Hepatocyte (in vitro differentiated cells): ENCODE measurements at regions not wholly inside any gene's neighbourhood (a gene's known extent, or its start where the extent isn't known, plus 50 kb on each side); places are given as distances from the start of the nearest gene placed in this dataset.

Experiments used
- EZH2 ChIP-seq: fragments of 200-600 bp; sonication (generic); IDR thresholded peaks from 2 replicates; pipeline ENCODE4 v1.6.1; 2016; ENCODE audit warnings: antibody characterized with exemption, mild to moderate bottlenecking, borderline replicate concordance
- EZH2phosphoT487 ChIP-seq: fragments of 200-600 bp; sonication (generic); IDR thresholded peaks from one replicate; pipeline ENCODE4 v1.6.1; 2018; ENCODE audit warnings: antibody characterized with exemption, mild to moderate bottlenecking, low read depth, moderate library complexity; ENCODE audit not compliant: unreplicated experiment, severe bottlenecking
- TF ChIP-seq, protein P1 (sequence below): fragments of 200-600 bp; sonication (generic); IDR thresholded peaks from 2 replicates; pipeline ENCODE4 v1.5.1; 2016; ENCODE audit warnings: antibody characterized with exemption, mild to moderate bottlenecking; ENCODE audit not compliant: poor library complexity

DNA sequence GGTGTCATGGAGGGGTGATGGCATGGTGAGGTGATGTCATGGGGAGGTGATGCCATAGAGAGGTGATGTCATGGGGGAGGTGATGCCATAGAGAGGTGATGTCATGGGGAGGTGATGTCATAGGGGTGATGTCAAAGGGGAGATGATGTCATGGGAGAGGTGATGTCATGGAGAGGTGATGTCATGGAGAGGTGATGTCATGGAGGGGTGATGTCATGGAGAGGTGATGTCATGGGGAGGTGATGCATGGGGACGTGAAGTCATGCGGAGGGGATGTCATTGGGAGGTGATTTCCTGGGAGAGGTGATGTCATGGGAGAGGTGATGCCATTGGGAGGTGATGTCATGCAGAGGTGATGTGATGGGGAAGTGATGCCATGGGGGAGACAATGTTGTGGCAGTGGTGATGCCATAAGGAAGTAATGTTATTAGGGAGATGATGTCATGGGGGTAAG, 92.1 kb upstream of the C1orf174 start:
- TF ChIP-seq, protein P1, sequence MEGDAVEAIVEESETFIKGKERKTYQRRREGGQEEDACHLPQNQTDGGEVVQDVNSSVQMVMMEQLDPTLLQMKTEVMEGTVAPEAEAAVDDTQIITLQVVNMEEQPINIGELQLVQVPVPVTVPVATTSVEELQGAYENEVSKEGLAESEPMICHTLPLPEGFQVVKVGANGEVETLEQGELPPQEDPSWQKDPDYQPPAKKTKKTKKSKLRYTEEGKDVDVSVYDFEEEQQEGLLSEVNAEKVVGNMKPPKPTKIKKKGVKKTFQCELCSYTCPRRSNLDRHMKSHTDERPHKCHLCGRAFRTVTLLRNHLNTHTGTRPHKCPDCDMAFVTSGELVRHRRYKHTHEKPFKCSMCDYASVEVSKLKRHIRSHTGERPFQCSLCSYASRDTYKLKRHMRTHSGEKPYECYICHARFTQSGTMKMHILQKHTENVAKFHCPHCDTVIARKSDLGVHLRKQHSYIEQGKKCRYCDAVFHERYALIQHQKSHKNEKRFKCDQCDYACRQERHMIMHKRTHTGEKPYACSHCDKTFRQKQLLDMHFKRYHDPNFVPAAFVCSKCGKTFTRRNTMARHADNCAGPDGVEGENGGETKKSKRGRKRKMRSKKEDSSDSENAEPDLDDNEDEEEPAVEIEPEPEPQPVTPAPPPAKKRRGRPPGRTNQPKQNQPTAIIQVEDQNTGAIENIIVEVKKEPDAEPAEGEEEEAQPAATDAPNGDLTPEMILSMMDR, result no peak
- TF ChIP-seq EZH2 (no peak), EZH2phosphoT487 (no peak)
